SK-N-SH (cell line): ENCODE measurements at regions not wholly inside any gene's neighbourhood (a gene's known extent, or its start where the extent isn't known, plus 50 kb on each side); places are given as distances from the start of the nearest gene placed in this dataset.

Experiments used
- EZH2phosphoT487 ChIP-seq: fragments of 200-600 bp; sonication (generic); IDR thresholded peaks from 2 replicates; pipeline ENCODE4 v1.6.1; 2017; ENCODE audit warnings: low read depth, mixed run types, mild to moderate bottlenecking, antibody characterized with exemption, moderate library complexity, borderline replicate concordance
- FOXM1 ChIP-seq: IDR thresholded peaks from 2 replicates; pipeline ENCODE4 v1.4.0; 2012; ENCODE audit warnings: low read depth, mild to moderate bottlenecking
- JUND ChIP-seq: IDR thresholded peaks from 2 replicates; pipeline ENCODE4 v1.4.0; 2012
- NFIC ChIP-seq: IDR thresholded peaks from 2 replicates; pipeline ENCODE4 v1.4.0; 2012; ENCODE audit warnings: borderline replicate concordance
- POLR2AphosphoS5 ChIP-seq: IDR thresholded peaks from 2 replicates; pipeline ENCODE4 v1.6.1; 2012; ENCODE audit warnings: low read depth, low read length
- SMC3 ChIP-seq: IDR thresholded peaks from 2 replicates; pipeline ENCODE4 v1.6.1; 2012; ENCODE audit warnings: low read depth, low read length, improper control_type of control experiment
- TAF1 ChIP-seq: IDR thresholded peaks from 2 replicates; pipeline ENCODE4 v1.6.1; 2012; ENCODE audit warnings: low read depth, mild to moderate bottlenecking, low read length, moderate library complexity, borderline replicate concordance
- YY1 ChIP-seq: IDR thresholded peaks from 2 replicates; pipeline ENCODE4 v1.4.0; 2012; ENCODE audit warnings: low read depth, mild to moderate bottlenecking
- TF ChIP-seq, protein P1 (sequence below): fragments of 200-600 bp; sonication (generic); IDR thresholded peaks from 2 replicates; pipeline ENCODE4 v1.6.1; 2017; ENCODE audit warnings: antibody characterized with exemption, mild to moderate bottlenecking, moderate library complexity
- TF ChIP-seq, protein P2 (sequence below): IDR thresholded peaks from 2 replicates; pipeline ENCODE4 v1.4.0; 2012; ENCODE audit warnings: low read depth, borderline replicate concordance

DNA sequence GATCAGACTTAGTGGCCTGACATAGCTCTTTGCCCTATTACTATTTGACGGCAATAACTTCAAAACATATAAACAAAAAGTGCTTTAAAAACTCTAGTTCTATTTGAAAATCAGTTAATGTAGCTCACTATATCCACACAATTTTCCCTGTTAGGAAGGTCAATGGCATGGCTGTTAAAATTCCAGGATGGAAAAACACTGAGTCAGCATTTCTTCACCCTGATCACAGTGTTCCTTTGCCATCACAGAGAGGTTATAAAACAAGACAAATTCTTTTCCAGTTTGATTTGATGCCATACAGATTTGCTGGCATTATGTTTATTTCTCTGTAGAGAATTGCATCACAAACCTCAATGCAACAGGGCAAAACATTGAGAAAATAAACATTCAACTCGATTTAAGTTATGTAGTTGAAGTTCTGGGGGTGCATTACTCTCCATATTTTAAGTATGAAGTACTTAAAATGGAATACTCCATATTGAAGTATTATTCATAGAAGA is 253.7 kb upstream of the HSF2 start:
- TF ChIP-seq TAF1 (no peak), NFIC (no peak), FOXM1 (no peak), YY1 (no peak), EZH2phosphoT487 (no peak), JUND (no peak), SMC3 (no peak), POLR2AphosphoS5 (no peak)
- TF ChIP-seq, protein P1, sequence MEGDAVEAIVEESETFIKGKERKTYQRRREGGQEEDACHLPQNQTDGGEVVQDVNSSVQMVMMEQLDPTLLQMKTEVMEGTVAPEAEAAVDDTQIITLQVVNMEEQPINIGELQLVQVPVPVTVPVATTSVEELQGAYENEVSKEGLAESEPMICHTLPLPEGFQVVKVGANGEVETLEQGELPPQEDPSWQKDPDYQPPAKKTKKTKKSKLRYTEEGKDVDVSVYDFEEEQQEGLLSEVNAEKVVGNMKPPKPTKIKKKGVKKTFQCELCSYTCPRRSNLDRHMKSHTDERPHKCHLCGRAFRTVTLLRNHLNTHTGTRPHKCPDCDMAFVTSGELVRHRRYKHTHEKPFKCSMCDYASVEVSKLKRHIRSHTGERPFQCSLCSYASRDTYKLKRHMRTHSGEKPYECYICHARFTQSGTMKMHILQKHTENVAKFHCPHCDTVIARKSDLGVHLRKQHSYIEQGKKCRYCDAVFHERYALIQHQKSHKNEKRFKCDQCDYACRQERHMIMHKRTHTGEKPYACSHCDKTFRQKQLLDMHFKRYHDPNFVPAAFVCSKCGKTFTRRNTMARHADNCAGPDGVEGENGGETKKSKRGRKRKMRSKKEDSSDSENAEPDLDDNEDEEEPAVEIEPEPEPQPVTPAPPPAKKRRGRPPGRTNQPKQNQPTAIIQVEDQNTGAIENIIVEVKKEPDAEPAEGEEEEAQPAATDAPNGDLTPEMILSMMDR: no peak
- TF ChIP-seq, protein P2, sequence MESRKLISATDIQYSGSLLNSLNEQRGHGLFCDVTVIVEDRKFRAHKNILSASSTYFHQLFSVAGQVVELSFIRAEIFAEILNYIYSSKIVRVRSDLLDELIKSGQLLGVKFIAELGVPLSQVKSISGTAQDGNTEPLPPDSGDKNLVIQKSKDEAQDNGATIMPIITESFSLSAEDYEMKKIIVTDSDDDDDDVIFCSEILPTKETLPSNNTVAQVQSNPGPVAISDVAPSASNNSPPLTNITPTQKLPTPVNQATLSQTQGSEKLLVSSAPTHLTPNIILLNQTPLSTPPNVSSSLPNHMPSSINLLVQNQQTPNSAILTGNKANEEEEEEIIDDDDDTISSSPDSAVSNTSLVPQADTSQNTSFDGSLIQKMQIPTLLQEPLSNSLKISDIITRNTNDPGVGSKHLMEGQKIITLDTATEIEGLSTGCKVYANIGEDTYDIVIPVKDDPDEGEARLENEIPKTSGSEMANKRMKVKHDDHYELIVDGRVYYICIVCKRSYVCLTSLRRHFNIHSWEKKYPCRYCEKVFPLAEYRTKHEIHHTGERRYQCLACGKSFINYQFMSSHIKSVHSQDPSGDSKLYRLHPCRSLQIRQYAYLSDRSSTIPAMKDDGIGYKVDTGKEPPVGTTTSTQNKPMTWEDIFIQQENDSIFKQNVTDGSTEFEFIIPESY: no peak
